ENCODE measurements at regions not wholly inside any gene's neighbourhood (a gene's known extent, or its start where the extent isn't known, plus 50 kb on each side); places are given as distances from the start of the nearest gene placed in this dataset.
"Not testable (repeated sequence)": the region's sequence is repeated elsewhere in the genome, so short reads cannot be mapped to it uniquely, and the experiment has no call there.

GRCh38 chr1:146386851-146387749 is 158.3 kb upstream of the NOTCH2NLA start:
- TF ChIP-seq CTCF (IDR thresholded peaks at IDR 0.05) = not testable (repeated sequence)
- TF ChIP-seq POLR2A (IDR thresholded peaks at IDR 0.05) = peak in 1 of 2 donors; percentile 65
